Common myeloid progenitor, CD34-positive (primary cell): ENCODE measurements at regions not wholly inside any gene's neighbourhood (a gene's known extent, or its start where the extent isn't known, plus 50 kb on each side); places are given as distances from the start of the nearest gene placed in this dataset.

ENCODE experiments used
- CTCF ChIA-PET: fragments of 350-600 bp; sonication (Branson Sonifier 250); formaldehyde crosslinking; loops from one replicate; lab custom pipeline; 2021; ENCODE audit warnings: antibody characterized with exemption; lab: Charles Lee
- POLR2A ChIA-PET: fragments of 350-600 bp; sonication (Branson Sonifier 250); formaldehyde crosslinking; loops from one replicate; lab custom pipeline; 2021; ENCODE audit warnings: antibody characterized with exemption; lab: Charles Lee
- DNase-seq, 3 donors: peaks; one replicate each; pipeline versions ENCODE4 v3.0.0 to v3.0.0-alpha.2; 2013
- H3K27ac ChIP-seq, 2 experiments: 1 replicate in 1 of 2; 2 replicates in 1 of 2; pipeline ENCODE4 v1.7.0; 2013; ENCODE audit warnings: inconsistent platforms in 2 of 2, low read length in 2 of 2, mild to moderate bottlenecking in 2 of 2, low read depth in 1 of 2, moderate library complexity in 1 of 2; ENCODE audit not compliant: severe bottlenecking in 2 of 2, insufficient read depth in 1 of 2, poor library complexity in 1 of 2
- H3K27me3 ChIP-seq, 5 experiments: replicated peaks in 2 of 5; 1 replicate in 3 of 5; 2 replicates in 2 of 5; pipeline versions ENCODE4 v1.6.1 to v1.7.0; 2013; ENCODE audit warnings: low read length in 4 of 5, mild to moderate bottlenecking in 2 of 5, moderate library complexity in 2 of 5, inconsistent platforms in 1 of 5; ENCODE audit not compliant: insufficient read depth in 5 of 5, control insufficient read depth in 4 of 5
- H3K36me3 ChIP-seq, 4 experiments: 1 replicate in 2 of 4; 2 replicates in 2 of 4; pipeline versions ENCODE4 v1.6.1 to v1.7.0; 2013; ENCODE audit warnings: low read length in 3 of 4, control low read depth in 1 of 4, mild to moderate bottlenecking in 1 of 4; ENCODE audit not compliant: control insufficient read depth in 4 of 4, insufficient read depth in 4 of 4
- H3K4me1 ChIP-seq, 4 experiments: 1 replicate in 3 of 4; 2 replicates in 1 of 4; pipeline versions ENCODE4 v1.6.1 to v1.7.1; 2013; ENCODE audit warnings: low read length in 3 of 4, mild to moderate bottlenecking in 3 of 4, control low read depth in 1 of 4, inconsistent platforms in 1 of 4, moderate library complexity in 1 of 4; ENCODE audit not compliant: control insufficient read depth in 4 of 4, insufficient read depth in 4 of 4; ENCODE audit errors: control extremely low read depth in 1 of 4
- H3K4me3 ChIP-seq, 7 experiments: 1 replicate in 4 of 7; 2 replicates in 3 of 7; pipeline versions ENCODE4 v1.5.1 to v1.7.0; 2013; ENCODE audit warnings: mild to moderate bottlenecking in 7 of 7, low read length in 6 of 7, moderate library complexity in 6 of 7, inconsistent platforms in 2 of 7, low read depth in 2 of 7, control low read depth in 1 of 7; ENCODE audit not compliant: insufficient read depth in 4 of 7, control insufficient read depth in 1 of 7; ENCODE audit errors: extremely low read depth in 1 of 7
- H3K9me3 ChIP-seq, 5 experiments: 1 replicate in 4 of 5; 2 replicates in 1 of 5; pipeline versions ENCODE4 v1.6.1 to v1.7.1; 2013; ENCODE audit warnings: low read length in 4 of 5, mild to moderate bottlenecking in 2 of 5, inconsistent platforms in 1 of 5, low read depth in 1 of 5, moderate library complexity in 1 of 5; ENCODE audit not compliant: control insufficient read depth in 4 of 5, insufficient read depth in 2 of 5; ENCODE audit errors: control extremely low read depth in 1 of 5
- whole genome bisulfite sequencing: methylation state at CpG from one replicate; pipeline ENCODE4 v1.1.5; 2013; ENCODE audit not compliant: insufficient coverage; 5-methylcytosine and 5-hydroxymethylcytosine counted together

DNA sequence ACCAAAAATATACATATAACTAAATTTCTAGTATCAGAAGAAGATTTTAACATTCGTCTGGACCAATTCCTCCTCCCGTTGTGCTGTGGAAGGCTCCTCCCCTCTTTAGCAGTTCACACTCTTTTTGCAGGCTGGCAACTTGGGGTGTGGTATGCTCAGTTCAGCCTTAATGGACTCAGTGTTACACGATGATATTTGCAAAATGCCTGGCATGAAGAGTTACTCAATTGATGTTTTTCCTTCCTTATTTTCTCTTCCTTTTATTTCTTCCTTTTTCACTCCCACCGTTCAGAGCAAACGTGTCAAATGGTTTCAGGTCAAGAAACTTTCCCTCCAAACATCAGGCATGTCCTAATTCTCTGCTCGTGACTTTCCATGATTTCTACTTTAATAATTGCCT lies 248.3 kb downstream of the PHF14 start:
- Histone ChIP-seq H3K9me3 (peaks cover 0 to 7% (median 3%) of the 10 kb centered on the region in 5 experiments), H3K36me3 (no peaks in the 10 kb centered on the region), H3K27me3 (no peaks in the 10 kb centered on the region), H3K27ac (no peak overlapping the region), H3K4me1 (no peaks in the 10 kb centered on the region), H3K4me3 (no peak overlapping the region)
- 73% methylated on average over 5 of the region's 6 CpGs for WGBS
- no peak for DNase-seq
- ChIA-PET POLR2A (no interaction called here), CTCF (no interaction called here)

DNA sequence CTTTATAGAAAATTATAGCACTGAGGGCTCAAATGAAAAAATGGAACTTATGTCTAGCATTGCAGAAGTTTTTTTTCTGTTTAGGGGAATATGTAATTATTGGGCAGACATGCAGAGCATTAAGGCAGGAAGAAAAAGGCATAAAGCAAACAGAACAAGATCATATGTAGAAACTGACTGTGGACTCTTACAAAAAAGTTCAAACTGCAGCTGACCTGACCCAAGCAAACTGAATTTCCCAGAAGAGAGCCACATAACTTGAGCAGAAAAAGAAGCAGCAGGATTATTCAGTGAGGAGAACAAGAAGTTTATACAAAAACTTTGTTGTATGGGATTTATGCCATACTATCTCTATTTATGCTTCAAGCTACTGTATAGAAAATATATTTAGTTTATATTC lies 250.9 kb downstream of the PHF14 start:
- H3K36me3 ChIP-seq: no peaks in the 10 kb centered on the region
- POLR2A ChIA-PET: interaction anchor here (0.6 kb wide), 1 partner anchor 198 kb away, joined by 3 read pairs; no protein-coding TSS in a partner anchor
- no peak overlapping the region for H3K4me3 ChIP-seq
- CTCF ChIA-PET: no interaction called here
- H3K4me1 ChIP-seq: peaks cover 0 to 2% (median 0%) of the 10 kb centered on the region in 4 experiments
- no peak for DNase-seq
- H3K9me3 ChIP-seq: peaks cover 0 to 3% (median 2%) of the 10 kb centered on the region in 5 experiments
- no peak overlapping the region for H3K27ac ChIP-seq
- no peaks in the 10 kb centered on the region for H3K27me3 ChIP-seq

DNA sequence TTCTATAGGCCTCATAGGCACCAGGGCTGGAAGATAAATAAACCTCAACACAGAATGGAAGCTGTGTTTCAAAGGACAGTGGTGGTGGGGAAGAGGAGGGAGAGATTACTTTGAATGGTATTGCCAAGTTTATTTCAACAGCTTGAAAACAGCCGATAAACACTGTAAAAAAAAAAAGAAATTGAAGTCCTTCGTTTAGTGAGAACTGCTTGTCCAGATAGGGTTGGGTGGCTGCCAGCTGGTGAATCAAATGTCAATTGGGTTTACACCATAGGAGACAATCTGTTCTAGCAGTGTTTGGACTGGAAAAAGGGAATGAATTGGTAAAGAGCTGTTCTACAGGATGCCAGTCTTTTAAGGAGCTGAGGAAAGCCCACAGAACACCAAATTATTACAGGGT lies 254.8 kb downstream of the PHF14 start:
- 16% methylated on average over 2 of the region's 2 CpGs for WGBS
- ChIA-PET POLR2A (no interaction called here), CTCF (interaction anchor here (1.0 to 4.2 kb wide), 3 partner anchors 15 to 1157 kb away, joined by 3 to 14 read pairs (median 4); no protein-coding TSS in a partner anchor)

DNA sequence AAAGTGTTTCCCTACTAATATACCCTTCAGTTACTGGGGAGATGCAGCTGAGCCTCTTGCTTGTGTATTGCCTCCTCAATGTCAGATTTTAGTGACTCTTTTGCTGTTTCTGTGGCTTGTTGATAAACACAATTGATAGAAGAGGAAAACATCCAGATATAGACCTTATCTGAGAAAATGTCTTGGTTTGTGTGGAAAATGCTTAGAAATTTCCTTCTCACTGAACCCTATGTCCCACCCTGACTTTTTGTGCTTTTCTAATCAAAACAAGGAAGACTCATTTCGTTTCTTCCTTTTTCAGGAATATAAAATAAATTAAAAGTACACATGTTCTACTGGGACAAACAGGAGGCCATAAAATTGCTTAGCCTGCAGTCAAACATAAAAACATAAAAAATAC lies 257.5 kb downstream of the PHF14 start:
- H3K27ac ChIP-seq: no peak overlapping the region
- no peaks in the 10 kb centered on the region for H3K27me3 ChIP-seq
- no peak overlapping the region for H3K4me3 ChIP-seq
- CTCF ChIA-PET: no interaction called here
- POLR2A ChIA-PET: no interaction called here
- DNase-seq: no peak
- WGBS: no CpG with 5 or more reads among the region's 1 CpG
- H3K36me3 ChIP-seq: no peaks in the 10 kb centered on the region
- no peaks in the 10 kb centered on the region for H3K9me3 ChIP-seq
- peaks cover 0 to 2% (median 0%) of the 10 kb centered on the region in 4 experiments for H3K4me1 ChIP-seq

More for the DNA sequence above, 254.8 kb downstream of the PHF14 start:
- Histone ChIP-seq H3K4me1 (peaks cover 0 to 2% (median 0%) of the 10 kb centered on the region in 4 experiments), H3K9me3 (no peaks in the 10 kb centered on the region), H3K27me3 (no peaks in the 10 kb centered on the region), H3K36me3 (no peaks in the 10 kb centered on the region), H3K4me3 (no peak overlapping the region), H3K27ac (no peak overlapping the region)
- peak in 2 of 3 donors; percentile 21 to 44 for DNase-seq

DNA sequence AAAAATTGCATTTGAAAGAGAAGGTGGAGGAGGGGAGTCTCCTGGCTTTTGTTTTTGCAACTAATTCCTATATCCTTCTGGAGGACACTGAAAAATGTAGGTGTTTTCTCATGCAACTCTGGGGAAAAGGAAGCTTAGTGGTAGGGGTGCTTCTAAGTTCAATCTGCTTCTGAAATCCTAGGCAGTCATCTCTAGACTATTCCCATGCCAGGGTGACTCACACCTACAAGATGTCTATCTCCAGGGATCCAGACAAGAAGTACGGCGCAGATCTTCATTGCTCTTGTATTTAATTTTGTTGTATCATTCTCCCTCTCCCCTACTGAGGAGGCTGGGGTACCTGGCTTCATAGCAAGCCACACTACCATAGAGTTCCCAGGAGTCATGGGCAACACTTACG lies 258.8 kb downstream of the PHF14 start:
- Histone ChIP-seq H3K4me1 (peaks cover 0 to 2% (median 0%) of the 10 kb centered on the region in 4 experiments), H3K4me3 (no peak overlapping the region), H3K36me3 (no peaks in the 10 kb centered on the region), H3K9me3 (no peaks in the 10 kb centered on the region), H3K27me3 (no peaks in the 10 kb centered on the region), H3K27ac (no peak overlapping the region)
- CTCF ChIA-PET: no interaction called here
- no peak for DNase-seq
- 100% methylated on average over 1 of the region's 3 CpGs for WGBS
- POLR2A ChIA-PET: no interaction called here

DNA sequence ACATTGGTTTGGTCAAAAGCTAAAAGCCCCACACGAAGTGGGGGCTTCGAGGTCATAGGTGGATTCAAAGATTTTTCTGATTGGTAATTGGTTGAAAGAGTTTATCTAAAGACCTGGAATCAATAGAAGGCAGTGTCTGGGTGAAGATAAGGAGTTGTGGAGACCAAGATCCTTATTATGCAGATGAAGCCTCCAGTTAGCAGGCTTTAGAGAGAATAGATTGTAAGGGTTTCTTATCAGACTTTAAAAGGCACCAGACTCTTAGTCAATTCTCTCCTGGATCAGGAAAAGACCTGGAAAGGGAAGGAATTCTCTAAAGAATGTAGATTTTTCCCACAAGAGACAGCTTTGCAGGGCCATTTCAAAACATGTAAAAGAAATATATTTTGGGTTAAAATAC lies 260.2 kb downstream of the PHF14 start:
- whole genome bisulfite sequencing: 100% methylated on average over 2 of the region's 2 CpGs
- CTCF ChIA-PET: no interaction called here
- POLR2A ChIA-PET: no interaction called here

DNA sequence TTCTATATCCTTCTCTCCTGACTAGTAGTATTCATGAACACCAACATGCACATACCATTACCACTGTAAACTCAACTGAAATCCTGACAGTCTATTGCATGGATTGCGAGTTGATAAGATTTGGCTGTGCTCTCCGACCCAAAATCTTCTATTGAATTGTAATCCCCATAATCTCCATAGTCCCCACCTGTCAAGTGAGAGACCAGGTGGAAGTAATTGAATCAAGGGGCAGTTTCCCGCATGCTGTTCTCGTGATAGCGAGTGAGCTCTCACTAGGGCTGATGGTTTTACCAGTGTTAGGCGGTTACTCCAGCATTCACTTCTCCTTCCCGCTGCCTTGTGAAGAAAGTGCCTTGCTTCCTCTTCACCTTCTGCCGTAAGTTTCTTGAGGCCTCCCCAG lies 261.8 kb downstream of the PHF14 start:
- CTCF ChIA-PET: no interaction called here

More for the DNA sequence above, 260.2 kb downstream of the PHF14 start:
- DNase-seq: no peak
- Histone ChIP-seq H3K27me3 (no peaks in the 10 kb centered on the region), H3K4me3 (no peak overlapping the region), H3K36me3 (no peaks in the 10 kb centered on the region), H3K27ac (no peak overlapping the region), H3K4me1 (no peaks in the 10 kb centered on the region), H3K9me3 (no peaks in the 10 kb centered on the region)

More for the DNA sequence above, 261.8 kb downstream of the PHF14 start:
- H3K4me3 ChIP-seq: no peak overlapping the region
- POLR2A ChIA-PET: no interaction called here
- H3K27ac ChIP-seq: no peak overlapping the region
- no peaks in the 10 kb centered on the region for H3K36me3 ChIP-seq
- WGBS: 85% methylated on average over 6 of the region's 8 CpGs
- DNase-seq: no peak
- no peaks in the 10 kb centered on the region for H3K9me3 ChIP-seq
- no peaks in the 10 kb centered on the region for H3K27me3 ChIP-seq
- H3K4me1 ChIP-seq: no peaks in the 10 kb centered on the region
